ENCODE measurements at regions not wholly inside any gene's neighbourhood (a gene's known extent, or its start where the extent isn't known, plus 50 kb on each side); places are given as distances from the start of the nearest gene placed in this dataset.
"Not testable (repeated sequence)": the region's sequence is repeated elsewhere in the genome, so short reads cannot be mapped to it uniquely, and the experiment has no call there.

- DNase-seq = no peak
Measured at GRCh38 chr7:54153462-54153861, 388.7 kb upstream of the VSTM2A start.

- DNase-seq = no peak
Measured at GRCh38 chr7:54159088-54159487, 383.1 kb upstream of the VSTM2A start.

- no peak for DNase-seq
Measured at GRCh38 chr7:54161621-54162020, 380.6 kb upstream of the VSTM2A start.

GRCh38 chr7:54166419-54166818 lies 375.8 kb upstream of the VSTM2A start:
- DNase-seq = no peak

- no peak for DNase-seq
Measured at GRCh38 chr7:54179321-54180029, 362.7 kb upstream of the VSTM2A start.

- no peak for DNase-seq
Measured at GRCh38 chr7:54180796-54181195, 361.4 kb upstream of the VSTM2A start.

- DNase-seq = no peak
Measured at GRCh38 chr7:54183055-54183454, 359.1 kb upstream of the VSTM2A start.

- no peak for DNase-seq
Measured at GRCh38 chr7:54186336-54186735, 355.8 kb upstream of the VSTM2A start.

GRCh38 chr7:54187886-54188685 lies 354.1 kb upstream of the VSTM2A start:
- no peak for DNase-seq

- no peak for DNase-seq
Measured at GRCh38 chr7:54188843-54189242, 353.3 kb upstream of the VSTM2A start.

- no peak for DNase-seq
Measured at GRCh38 chr7:54189330-54189729, 352.8 kb upstream of the VSTM2A start.

- no peak for DNase-seq
Measured at GRCh38 chr7:54201501-54201900, 340.7 kb upstream of the VSTM2A start.

GRCh38 chr7:54215424-54215823 lies 326.8 kb upstream of the VSTM2A start:
- DNase-seq = no peak

GRCh38 chr7:54226030-54226429 lies 316.1 kb upstream of the VSTM2A start:
- DNase-seq = not testable (repeated sequence)

- DNase-seq = no peak
Measured at GRCh38 chr7:54242776-54243175, 299.4 kb upstream of the VSTM2A start.

GRCh38 chr7:54245020-54245419 lies 297.2 kb upstream of the VSTM2A start:
- DNase-seq = no peak

- DNase-seq = no peak
Measured at GRCh38 chr7:54249686-54250085, 292.5 kb upstream of the VSTM2A start.

GRCh38 chr7:54252256-54253035 lies 289.7 kb upstream of the VSTM2A start:
- DNase-seq = no peak

- no peak for DNase-seq
Measured at GRCh38 chr7:54253036-54253373, 289.2 kb upstream of the VSTM2A start.

GRCh38 chr7:54255242-54255641 lies 286.9 kb upstream of the VSTM2A start:
- DNase-seq = no peak

GRCh38 chr7:54259185-54259584 lies 283.0 kb upstream of the VSTM2A start:
- no peak for DNase-seq

GRCh38 chr7:54260941-54261371 lies 281.2 kb upstream of the VSTM2A start:
- no peak for DNase-seq

- DNase-seq = no peak
Measured at GRCh38 chr7:54278847-54279246, 263.3 kb upstream of the VSTM2A start.
